D721Med (cell line): ENCODE measurements at regions not wholly inside any gene's neighbourhood (a gene's known extent, or its start where the extent isn't known, plus 50 kb on each side); places are given as distances from the start of the nearest gene placed in this dataset.
"Not testable (repeated sequence)": the region's sequence is repeated elsewhere in the genome, so short reads cannot be mapped to it uniquely, and the experiment has no call there.

Source experiments
- DNase-seq: peaks from one replicate; pipeline ENCODE4 v3.0.0; 2011; ENCODE audit warnings: low spot score; ENCODE audit not compliant: insufficient read length
- FAIRE-seq: peaks from 2 replicates; lab custom pipeline; 2011; peaks lifted over from hg19 to GRCh38; lab: Jason Lieb, UNC
- CTCF ChIP-seq: IDR thresholded peaks from 2 replicates; pipeline ENCODE4 v1.5.1; 2012; ENCODE audit warnings: mild to moderate bottlenecking, control low read depth; ENCODE audit not compliant: insufficient read depth; ENCODE audit errors: missing control alignments

- TF ChIP-seq CTCF: no peak
- FAIRE-seq (no peak), DNase-seq (no peak)
These were observed 888.4 kb upstream of the EPHA5 start for GRCh38 chr4:66558651-66559050.

GRCh38 chr4:66556651-66557278, 886.5 kb upstream of the EPHA5 start:
- FAIRE-seq: no peak
- no peak for DNase-seq
- TF ChIP-seq CTCF: no peak

- DNase-seq (no peak), FAIRE-seq (no peak)
- no peak for TF ChIP-seq CTCF
These were observed 885.0 kb upstream of the EPHA5 start for GRCh38 chr4:66555301-66555700.

GRCh38 chr4:66554826-66555225, 884.5 kb upstream of the EPHA5 start:
- TF ChIP-seq CTCF: no peak
- no peak for FAIRE-seq
- DNase-seq: no peak

GRCh38 chr4:66545301-66545700, 875.0 kb upstream of the EPHA5 start:
- not testable (repeated sequence) for DNase-seq, FAIRE-seq

DNA sequence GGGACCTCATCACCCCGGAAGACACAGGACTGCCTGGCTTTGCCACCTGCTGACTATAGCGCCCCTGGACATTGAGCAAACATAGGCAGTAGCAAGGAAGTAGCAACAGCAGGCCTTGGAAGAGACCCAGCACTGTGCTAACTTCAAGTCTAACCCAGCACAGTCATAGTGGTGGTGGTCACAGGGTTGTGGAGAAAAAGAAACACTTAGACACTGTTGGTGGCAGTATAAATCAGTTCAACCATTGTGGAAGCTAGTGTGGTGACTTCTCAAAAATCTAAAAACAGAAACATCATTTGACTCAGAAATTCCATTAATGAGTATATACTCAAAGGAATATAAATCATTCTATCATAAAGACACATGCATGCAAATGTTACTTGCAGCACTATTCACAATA, 874.0 kb upstream of the EPHA5 start:
- FAIRE-seq (no peak), DNase-seq (no peak)
- no peak for TF ChIP-seq CTCF

DNA sequence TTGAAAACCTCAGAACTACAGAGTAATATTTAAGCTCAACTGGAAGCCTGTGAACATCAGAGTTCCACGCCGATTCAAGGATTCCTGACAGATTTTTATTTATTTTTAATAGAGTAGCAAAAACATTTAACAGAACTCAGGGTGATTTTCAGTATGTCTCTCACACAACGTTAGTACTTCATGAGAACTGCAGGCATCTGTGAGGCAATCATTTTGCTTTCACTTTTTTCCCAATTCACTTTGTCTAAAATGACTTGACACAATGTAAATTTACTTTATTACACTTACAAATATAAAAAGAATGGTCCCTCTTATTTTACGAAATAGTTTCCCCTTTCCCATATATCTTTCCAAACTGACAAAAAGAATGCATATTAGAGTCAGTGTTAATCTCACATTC, 869.5 kb upstream of the EPHA5 start:
- no peak for TF ChIP-seq CTCF
- no peak for FAIRE-seq
- no peak for DNase-seq

DNA sequence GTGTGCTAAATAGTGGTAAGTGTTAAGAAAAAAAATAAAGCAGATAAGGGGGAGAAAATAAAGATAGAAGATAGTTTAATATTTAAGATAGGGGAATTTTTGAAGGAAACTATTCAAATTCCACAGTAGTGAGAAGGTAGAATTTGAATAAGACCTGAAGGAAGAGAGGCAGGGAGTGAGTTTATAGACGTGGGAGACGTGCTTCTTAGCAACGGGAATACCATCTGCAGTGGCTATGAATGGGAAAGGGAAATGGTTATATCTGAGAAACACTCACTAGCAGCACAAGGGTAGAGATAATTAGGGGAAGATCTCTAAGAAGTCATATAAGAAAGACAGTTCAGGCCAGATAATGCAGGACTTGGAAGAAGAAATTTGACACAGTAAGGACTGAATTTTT, 854.5 kb upstream of the EPHA5 start:
- FAIRE-seq (no peak), DNase-seq (no peak)
- no peak for TF ChIP-seq CTCF
